Natural killer cell treated with Interleukin-12 subunit alpha and Interleukin-12 subunit beta and Interleukin-15 and Interleukin-18, amount 100 ng/mL, for 72 hours (primary cell): ENCODE measurements at regions not wholly inside any gene's neighbourhood (a gene's known extent, or its start where the extent isn't known, plus 50 kb on each side); places are given as distances from the start of the nearest gene placed in this dataset.

Experiments
- ATAC-seq, 2 donors: fragments of 150-1000 bp; cut with Tn5 transposase in 1 of 2; sonication (Bioruptor Pico), chemical (Tn5 transposase) in 1 of 2; 2 replicates each; pipeline ENCODE4 v1.10.0; 2021
- DNase-seq: peaks from one replicate; pipeline ENCODE4 v3.0.0; 2022; ENCODE audit warnings: low spot score
- H3K27ac Mint-ChIP-seq, 2 donors: 1 replicate in 1 of 2; 2 replicates in 1 of 2; pipeline ENCODE4 v1.8.0; 2022; ENCODE audit warnings: mixed read lengths in 2 of 2, mild to moderate bottlenecking in 1 of 2, moderate library complexity in 1 of 2
- H3K27me3 Mint-ChIP-seq, 2 donors: 1 replicate in 1 of 2; 2 replicates in 1 of 2; pipeline ENCODE4 v1.8.0; 2022; ENCODE audit warnings: mixed read lengths in 2 of 2
- H3K36me3 Mint-ChIP-seq: one replicate; pipeline ENCODE4 v1.8.0; 2022; ENCODE audit warnings: mixed read lengths
- H3K4me1 Mint-ChIP-seq, 2 donors: 1 replicate in 1 of 2; 2 replicates in 1 of 2; pipeline ENCODE4 v1.8.0; 2022; ENCODE audit warnings: low read depth in 2 of 2, mixed read lengths in 2 of 2, mild to moderate bottlenecking in 1 of 2
- H3K4me3 Mint-ChIP-seq: one replicate; pipeline ENCODE4 v1.8.0; 2022; ENCODE audit warnings: mixed read lengths
- H3K9me3 Mint-ChIP-seq: 2 replicates; pipeline ENCODE4 v1.8.0; 2022; ENCODE audit warnings: mixed read lengths

DNA sequence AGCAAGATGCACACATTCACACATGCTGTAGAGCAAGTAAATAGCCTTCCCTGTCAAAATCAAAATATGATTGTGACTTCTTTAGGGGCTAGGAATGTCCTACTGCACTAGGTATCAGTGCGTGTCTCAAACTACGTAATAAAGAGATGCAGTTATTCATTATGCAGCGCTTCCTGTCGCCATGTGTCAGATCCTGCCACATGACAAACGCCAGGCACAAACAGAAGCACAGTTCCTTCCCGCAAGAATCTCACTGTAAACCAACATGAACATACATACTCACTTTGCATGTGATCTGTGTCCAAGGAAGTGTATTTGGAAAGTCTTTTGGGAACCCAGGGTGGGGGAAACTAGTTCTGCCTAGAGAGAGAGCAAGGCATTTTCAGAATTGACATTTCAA lies 599.9 kb downstream of the RNF144A start:
- Mint-ChIP-seq H3K4me3 (peak overlapping the region; percentile 25), H3K27me3 (peaks cover 0 to 6% of the 10 kb centered on the region in 2 donors), H3K9me3 (peaks cover 3% of the 10 kb centered on the region), H3K27ac (peak overlapping the region; percentile 69 to 80), H3K4me1 (peaks cover 27 to 52% of the 10 kb centered on the region in 2 donors), H3K36me3 (peaks cover 16% of the 10 kb centered on the region)
- DNase-seq (no peak), ATAC-seq (peak in 1 of 2 donors; percentile 92)

DNA sequence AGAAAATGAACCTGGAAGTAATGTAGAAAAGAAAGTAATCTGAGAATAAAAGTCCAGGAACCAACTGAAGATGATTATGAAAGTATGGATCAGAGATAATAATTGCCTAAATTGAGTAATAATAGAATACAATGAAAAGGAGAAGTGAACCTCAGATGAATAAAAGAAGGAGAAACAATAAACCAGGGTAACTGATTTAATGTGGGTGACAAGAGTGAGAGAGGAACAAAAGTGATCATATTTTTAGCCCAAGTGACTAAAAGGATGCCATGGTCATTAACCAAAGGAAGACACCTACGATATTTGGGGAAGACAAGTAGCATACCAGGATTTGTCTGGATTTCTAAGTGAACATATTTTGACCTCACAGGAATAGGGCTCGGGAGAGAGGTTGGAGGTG lies 600.6 kb downstream of the RNF144A start:
- peaks cover 16% of the 10 kb centered on the region for H3K36me3 Mint-ChIP-seq
- DNase-seq, result no peak
- H3K4me1 Mint-ChIP-seq, result peaks cover 29 to 53% of the 10 kb centered on the region in 2 donors
- H3K9me3 Mint-ChIP-seq, result peaks cover 3% of the 10 kb centered on the region
- peaks cover 0 to 6% of the 10 kb centered on the region in 2 donors for H3K27me3 Mint-ChIP-seq
- H3K4me3 Mint-ChIP-seq, result peak overlapping the region; percentile 25
- no peak for ATAC-seq
- peak overlapping the region; percentile 69 to 80 for H3K27ac Mint-ChIP-seq

DNA sequence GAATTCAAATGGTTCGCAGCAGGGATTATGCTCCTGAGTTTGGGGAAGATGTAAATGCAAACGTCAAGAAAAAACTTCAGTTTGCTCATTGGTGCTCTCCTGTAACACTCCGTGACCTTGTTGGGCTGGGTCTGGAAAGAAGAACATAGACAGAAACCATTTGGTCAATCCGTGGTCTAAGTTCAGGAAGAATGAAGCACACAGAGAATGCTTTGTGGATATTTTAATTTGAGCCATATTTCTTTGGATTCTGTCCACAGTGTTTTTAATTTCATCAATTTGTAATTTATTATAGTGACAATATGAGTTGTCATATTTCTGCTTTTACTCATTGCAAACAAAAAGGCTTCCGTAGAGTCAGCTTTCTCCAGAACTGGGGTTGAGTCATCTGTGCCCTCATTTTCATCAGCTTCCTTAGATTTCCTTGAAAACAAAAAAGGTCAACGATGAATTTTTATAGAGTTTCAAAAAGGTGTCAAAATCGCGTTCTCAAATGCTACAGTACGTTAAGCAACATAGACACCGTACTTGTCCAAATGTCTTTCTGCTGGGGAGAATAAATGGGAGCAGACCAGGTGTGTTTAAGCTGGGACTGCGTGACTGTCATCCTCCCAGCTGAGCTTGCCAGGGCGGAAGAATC lies 606.4 kb downstream of the RNF144A start:
- DNase-seq, result no peak
- peaks cover 0 to 6% of the 10 kb centered on the region in 2 donors for H3K27me3 Mint-ChIP-seq
- peaks cover 36% of the 10 kb centered on the region for H3K36me3 Mint-ChIP-seq
- H3K27ac Mint-ChIP-seq, result peak overlapping the region; percentile 65 to 94
- peaks cover 20% of the 10 kb centered on the region for H3K9me3 Mint-ChIP-seq
- peaks cover 38 to 57% of the 10 kb centered on the region in 2 donors for H3K4me1 Mint-ChIP-seq
- peak; percentile 61 to 70 for ATAC-seq
- H3K4me3 Mint-ChIP-seq, result peak overlapping the region; percentile 71

DNA sequence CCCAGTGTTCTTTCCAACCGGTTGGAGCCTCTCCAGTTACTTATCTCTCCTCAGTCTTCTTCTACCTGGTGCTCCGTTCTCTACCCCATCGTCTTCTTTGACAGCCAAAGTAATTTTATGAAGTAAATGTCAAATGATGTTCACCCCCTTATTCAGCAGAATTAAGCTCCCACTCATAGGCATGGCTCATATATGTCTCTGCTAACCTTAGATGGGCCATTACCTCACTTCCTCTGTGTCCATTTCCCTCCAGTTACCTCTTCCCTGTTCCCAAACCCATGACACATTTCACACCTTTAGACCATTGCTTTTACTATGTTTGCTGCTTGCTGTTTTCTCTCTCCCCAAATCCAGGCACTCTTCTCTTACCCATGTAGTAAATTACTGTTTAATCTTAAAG lies 607.0 kb downstream of the RNF144A start:
- H3K4me1 Mint-ChIP-seq, result peaks cover 44 to 58% of the 10 kb centered on the region in 2 donors
- peak in 1 of 2 donors; percentile 69 for ATAC-seq
- H3K27ac Mint-ChIP-seq, result peak overlapping the region; percentile 65 to 94

DNA sequence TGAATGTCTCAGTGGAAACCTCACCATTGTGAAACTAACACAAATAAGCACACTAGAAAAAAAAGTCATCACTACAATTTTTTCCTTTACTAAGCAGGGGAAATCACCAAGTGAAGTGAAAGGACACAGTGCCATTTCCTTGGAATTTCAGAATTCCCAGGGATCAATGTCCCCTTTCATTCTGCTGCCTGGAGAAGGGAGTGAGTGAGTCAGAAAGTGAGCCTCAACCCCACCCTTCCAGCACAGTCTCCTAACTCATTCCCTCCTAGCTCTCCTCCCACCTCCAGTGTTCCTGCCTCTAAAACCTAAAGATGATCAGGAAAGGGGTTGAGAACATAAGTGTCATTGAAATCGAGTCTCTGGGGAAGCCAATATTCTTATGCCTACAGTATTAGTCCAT lies 608.5 kb downstream of the RNF144A start:
- H3K9me3 Mint-ChIP-seq, result peaks cover 34% of the 10 kb centered on the region
- ATAC-seq (no peak), DNase-seq (no peak)
- peak overlapping the region; percentile 67 to 94 for H3K27ac Mint-ChIP-seq
- peaks cover 53% of the 10 kb centered on the region for H3K36me3 Mint-ChIP-seq
- peaks cover 0 to 3% of the 10 kb centered on the region in 2 donors for H3K27me3 Mint-ChIP-seq
- H3K4me1 Mint-ChIP-seq, result peaks cover 55 to 72% of the 10 kb centered on the region in 2 donors
- H3K4me3 Mint-ChIP-seq, result peak overlapping the region; percentile 19

More for the DNA sequence above, 607.0 kb downstream of the RNF144A start:
- Mint-ChIP-seq H3K9me3 (peaks cover 26% of the 10 kb centered on the region), H3K36me3 (peaks cover 37% of the 10 kb centered on the region), H3K27me3 (peaks cover 0 to 3% of the 10 kb centered on the region in 2 donors), H3K4me3 (peak overlapping the region; percentile 71)
- DNase-seq, result no peak

DNA sequence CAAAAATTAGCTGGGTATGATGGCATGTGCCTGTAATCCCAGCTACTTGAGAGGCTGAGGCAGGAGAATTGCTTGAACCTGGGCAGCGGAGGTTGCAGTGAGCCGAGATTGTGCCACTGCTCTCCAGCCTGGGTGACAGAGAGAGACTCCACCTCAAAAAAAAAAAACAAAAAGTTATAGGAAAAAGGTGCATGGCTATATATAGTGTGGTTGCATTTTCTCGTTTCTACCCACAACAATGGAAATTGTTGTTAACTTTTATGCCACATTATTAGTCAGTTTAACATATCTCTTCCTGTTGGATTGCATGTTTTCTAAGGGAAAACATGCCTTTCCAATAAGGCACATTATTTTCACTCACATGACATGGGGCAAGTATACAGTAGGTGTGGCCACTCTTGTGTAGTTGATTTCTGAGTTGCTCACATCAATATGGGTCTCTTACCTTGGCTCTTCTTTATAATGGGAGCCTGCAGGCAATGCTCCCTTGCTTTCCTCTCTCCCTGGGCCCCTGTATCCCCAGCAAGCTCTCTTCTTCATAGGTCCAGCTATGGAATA lies 610.0 kb downstream of the RNF144A start:
- peaks cover 63% of the 10 kb centered on the region for H3K36me3 Mint-ChIP-seq
- H3K9me3 Mint-ChIP-seq, result peaks cover 37% of the 10 kb centered on the region
- no peak for DNase-seq
- no peak for ATAC-seq
- H3K4me1 Mint-ChIP-seq, result peaks cover 58 to 67% of the 10 kb centered on the region in 2 donors
- peak overlapping the region; percentile 13 for H3K4me3 Mint-ChIP-seq
- peak overlapping the region; percentile 80 to 94 for H3K27ac Mint-ChIP-seq
- no peaks in the 10 kb centered on the region for H3K27me3 Mint-ChIP-seq

DNA sequence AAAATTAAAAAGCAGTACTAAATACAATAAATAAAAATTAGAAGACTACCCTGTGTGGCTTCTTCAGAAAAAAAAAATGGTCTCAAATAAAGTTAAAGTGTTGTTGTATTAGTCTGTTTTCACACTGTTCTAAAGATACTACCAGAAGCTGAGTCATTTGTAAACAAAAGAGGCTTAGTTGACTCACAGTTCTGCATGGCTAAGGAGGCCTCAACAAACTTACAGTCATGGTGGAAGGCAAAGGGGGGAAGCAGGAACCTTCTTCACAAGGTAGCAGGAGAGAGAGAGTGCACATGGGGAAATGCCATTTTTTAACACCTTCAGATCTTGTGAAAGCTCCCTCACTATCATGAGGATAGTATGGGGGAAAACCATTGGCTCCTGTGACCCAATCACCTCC lies 612.8 kb downstream of the RNF144A start:
- peak overlapping the region; percentile 43 for H3K4me3 Mint-ChIP-seq
- H3K27me3 Mint-ChIP-seq, result no peaks in the 10 kb centered on the region
- H3K27ac Mint-ChIP-seq, result peak overlapping the region; percentile 77 to 94
- H3K4me1 Mint-ChIP-seq, result peaks cover 40 to 48% of the 10 kb centered on the region in 2 donors
- ATAC-seq, result peak; percentile 91 to 94
- peaks cover 58% of the 10 kb centered on the region for H3K36me3 Mint-ChIP-seq
- peaks cover 34% of the 10 kb centered on the region for H3K9me3 Mint-ChIP-seq
- DNase-seq, result peak; percentile 77

DNA sequence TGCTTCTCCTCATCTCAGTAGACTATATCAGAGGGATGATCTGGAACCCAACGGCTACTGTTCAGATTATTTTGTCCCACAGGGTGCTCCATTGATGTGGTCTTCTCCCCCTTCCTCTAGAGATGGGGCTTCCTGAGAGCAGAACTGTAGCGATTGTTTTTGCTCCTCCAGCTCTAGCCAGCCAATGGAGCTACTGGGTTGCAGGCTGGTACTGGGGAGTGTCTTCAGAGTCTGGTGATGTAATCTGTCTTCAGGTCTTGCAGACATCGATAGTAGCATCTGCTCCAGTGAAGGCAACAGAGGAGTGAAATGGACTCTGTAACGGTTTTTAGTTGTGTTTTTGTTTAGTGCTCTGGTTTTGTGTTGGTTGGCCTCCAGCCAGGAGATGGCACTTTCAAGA lies 621.9 kb downstream of the RNF144A start:
- H3K27me3 Mint-ChIP-seq, result peaks cover 0 to 2% of the 10 kb centered on the region in 2 donors
- peaks cover 7 to 15% of the 10 kb centered on the region in 2 donors for H3K4me1 Mint-ChIP-seq

DNA sequence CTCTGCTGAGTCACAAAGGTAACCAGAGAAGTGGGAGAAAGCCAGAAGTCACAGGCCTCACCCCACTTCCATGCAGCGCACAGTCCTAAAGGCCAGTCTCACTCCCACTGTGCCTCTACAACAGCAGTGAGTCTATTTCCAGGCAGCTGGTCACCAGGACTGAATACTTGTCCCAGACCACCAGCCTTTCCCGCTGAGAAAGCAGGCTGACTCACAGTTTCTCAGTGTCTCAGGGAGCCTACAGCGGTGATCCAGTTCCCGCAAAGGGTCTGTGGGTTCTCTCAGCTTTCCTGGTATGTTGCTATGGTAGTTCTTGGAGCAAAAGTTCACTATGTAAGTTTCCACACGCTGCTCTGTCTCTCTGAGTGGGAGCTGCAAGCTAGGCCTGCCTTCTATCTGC lies 622.5 kb downstream of the RNF144A start:
- H3K4me3 Mint-ChIP-seq, result no peak overlapping the region
- peaks cover 0 to 2% of the 10 kb centered on the region in 2 donors for H3K27me3 Mint-ChIP-seq
- DNase-seq (no peak), ATAC-seq (no peak)
- peaks cover 7 to 15% of the 10 kb centered on the region in 2 donors for H3K4me1 Mint-ChIP-seq
- no peak overlapping the region for H3K27ac Mint-ChIP-seq
- H3K36me3 Mint-ChIP-seq, result peaks cover 28% of the 10 kb centered on the region
- H3K9me3 Mint-ChIP-seq, result peaks cover 27% of the 10 kb centered on the region

More for the DNA sequence above, 621.9 kb downstream of the RNF144A start:
- peaks cover 27% of the 10 kb centered on the region for H3K9me3 Mint-ChIP-seq
- H3K4me3 Mint-ChIP-seq, result no peak overlapping the region
- peaks cover 28% of the 10 kb centered on the region for H3K36me3 Mint-ChIP-seq
- ATAC-seq, result no peak
- no peak overlapping the region for H3K27ac Mint-ChIP-seq
- no peak for DNase-seq

DNA sequence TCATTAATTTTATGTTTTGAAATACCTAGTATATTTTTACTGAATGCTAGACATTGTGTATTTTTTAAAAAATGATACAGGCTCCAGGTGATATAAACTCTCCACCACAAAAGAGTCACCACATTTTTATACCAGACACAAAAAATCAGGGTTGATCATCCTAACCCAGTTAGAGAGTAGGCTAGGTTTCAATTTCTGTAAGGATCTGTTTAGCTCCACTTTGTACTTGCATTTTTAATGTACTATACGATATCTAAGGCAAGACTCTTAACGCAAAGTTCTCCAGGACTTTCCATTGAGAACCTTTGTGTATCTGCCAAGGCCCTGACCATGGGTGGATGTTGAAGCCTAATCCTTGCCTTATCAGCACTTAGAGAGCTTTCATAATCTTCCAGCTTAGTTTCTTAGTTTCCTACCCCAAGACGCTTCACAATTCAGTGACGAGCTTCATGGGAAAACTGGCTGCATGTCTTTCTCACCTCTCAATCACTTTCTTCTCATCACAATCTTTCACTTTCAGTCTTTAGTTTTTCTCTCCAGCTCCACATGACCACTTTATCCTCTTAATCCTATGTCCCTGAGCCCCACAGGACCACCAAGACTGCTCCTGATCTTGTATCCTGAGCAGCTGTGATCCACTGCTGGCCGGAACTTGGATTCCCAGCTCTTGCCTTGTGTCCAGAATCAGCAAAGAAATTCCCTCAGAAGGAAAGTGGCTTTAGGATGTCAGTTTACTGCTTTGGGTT lies 635.8 kb downstream of the RNF144A start:
- ATAC-seq, result peak in 1 of 2 donors; percentile 52

DNA sequence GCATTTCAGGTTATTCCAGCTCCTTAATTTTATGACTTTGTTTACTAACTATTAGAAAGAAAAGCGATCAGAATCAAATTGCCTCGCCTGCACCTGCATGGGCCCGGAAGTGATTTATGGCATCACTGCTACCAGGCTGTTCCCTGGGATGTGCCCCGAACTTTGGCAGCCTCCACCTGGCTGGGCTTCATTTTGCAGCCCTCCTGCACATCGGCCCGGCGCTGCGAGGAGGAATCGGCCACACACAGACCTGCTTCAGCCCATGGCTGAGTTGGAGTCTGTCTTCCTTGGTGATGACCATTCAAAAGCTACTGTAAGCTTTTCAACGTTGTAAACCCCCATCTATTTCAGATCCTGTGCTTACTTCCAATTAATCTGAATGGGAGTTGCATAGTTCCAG lies 638.0 kb downstream of the RNF144A start:
- Mint-ChIP-seq H3K4me3 (no peak overlapping the region), H3K27me3 (no peaks in the 10 kb centered on the region), H3K4me1 (peaks cover 17 to 22% of the 10 kb centered on the region in 2 donors), H3K9me3 (peaks cover 4% of the 10 kb centered on the region), H3K27ac (no peak overlapping the region), H3K36me3 (peaks cover 13% of the 10 kb centered on the region)
- no peak for ATAC-seq
- no peak for DNase-seq

More for the DNA sequence above, 635.8 kb downstream of the RNF144A start:
- Mint-ChIP-seq H3K27ac (peak overlapping the region in 1 of 2 donors; percentile 46), H3K4me3 (peak overlapping the region; percentile 58), H3K27me3 (no peaks in the 10 kb centered on the region), H3K9me3 (peaks cover 7% of the 10 kb centered on the region), H3K4me1 (peaks cover 20 to 22% of the 10 kb centered on the region in 2 donors), H3K36me3 (peaks cover 13% of the 10 kb centered on the region)
- no peak for DNase-seq

DNA sequence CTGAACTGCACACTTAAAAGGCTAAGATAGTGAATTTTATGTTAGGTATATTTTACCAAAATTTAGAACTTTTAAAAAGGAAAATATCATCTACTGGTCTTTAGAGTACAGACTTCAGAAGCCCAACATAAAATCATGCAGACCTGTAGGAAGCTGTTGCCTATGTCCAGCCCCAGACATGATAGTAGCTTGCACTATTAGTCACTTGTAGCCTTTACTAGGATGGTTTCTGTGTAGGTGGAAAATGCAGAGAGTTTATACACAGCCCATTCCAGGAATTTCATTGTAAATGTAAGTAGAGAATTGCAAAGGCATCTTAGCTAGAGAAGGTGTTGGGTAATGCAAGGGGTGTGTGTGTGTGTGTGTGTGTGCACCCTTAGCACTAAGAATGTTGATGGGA lies 640.2 kb downstream of the RNF144A start:
- Mint-ChIP-seq H3K4me1 (peaks cover 17 to 25% of the 10 kb centered on the region in 2 donors), H3K27me3 (no peaks in the 10 kb centered on the region), H3K4me3 (no peak overlapping the region), H3K27ac (no peak overlapping the region), H3K36me3 (peaks cover 9% of the 10 kb centered on the region), H3K9me3 (peaks cover 4% of the 10 kb centered on the region)
- ATAC-seq, result no peak
- no peak for DNase-seq

DNA sequence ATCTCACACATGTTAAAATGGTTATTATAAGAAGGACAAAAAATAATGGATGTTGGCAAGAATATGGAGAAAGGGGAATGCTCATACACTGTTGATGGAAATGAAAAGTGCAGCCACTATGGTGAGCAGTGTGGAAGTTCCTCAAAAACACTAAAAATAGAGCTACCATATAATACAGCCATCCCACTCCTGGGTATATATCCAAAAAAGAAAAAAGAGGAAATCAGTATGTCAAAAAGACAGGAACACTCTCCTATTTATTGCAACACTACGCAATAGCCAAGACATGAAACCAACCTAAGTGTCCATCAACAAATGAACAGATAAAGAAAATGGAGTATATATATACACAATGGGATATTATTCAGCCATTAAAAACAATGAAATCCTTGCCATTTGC lies 642.6 kb downstream of the RNF144A start:
- Mint-ChIP-seq H3K4me3 (no peak overlapping the region), H3K36me3 (peaks cover 14% of the 10 kb centered on the region), H3K27ac (no peak overlapping the region), H3K4me1 (peaks cover 8 to 14% of the 10 kb centered on the region in 2 donors), H3K27me3 (no peaks in the 10 kb centered on the region), H3K9me3 (peaks cover 4% of the 10 kb centered on the region)
- DNase-seq (no peak), ATAC-seq (no peak)
